ENCODE measurements at regions not wholly inside any gene's neighbourhood (a gene's known extent, or its start where the extent isn't known, plus 50 kb on each side); places are given as distances from the start of the nearest gene placed in this dataset.

GRCh38 chr3:73319179-73319769, 257.8 kb downstream of the EBLN2 start:
- intact Hi-C loops (cut with DNase I): no loop called here
- H3K27ac ChIP-seq: peak overlapping the region in 1 of 4 donors; percentile 12
- TF ChIP-seq CTCF (IDR thresholded peaks at IDR 0.05) (no peak), POLR2AphosphoS5 (IDR thresholded peaks at IDR 0.05) (peak in 1 of 4 donors; percentile 57), POLR2A (IDR thresholded peaks at IDR 0.05) (no peak), EP300 (IDR thresholded peaks at IDR 0.05) (peak in 1 of 4 donors; percentile 17)

GRCh38 chr3:73321286-73321999, 260.0 kb downstream of the EBLN2 start:
- H3K36me3 ChIP-seq: no peaks in the 10 kb centered on the region
- no peaks in the 10 kb centered on the region for H3K9me3 ChIP-seq
- no peak overlapping the region for H3K4me3 ChIP-seq
- H3K4me1 ChIP-seq: peaks cover 0 to 20% (median 14%) of the 10 kb centered on the region in 4 donors
- TF ChIP-seq EP300 (IDR thresholded peaks at IDR 0.05): no peak
- no peak for TF ChIP-seq CTCF (IDR thresholded peaks at IDR 0.05)
- TF ChIP-seq POLR2A (IDR thresholded peaks at IDR 0.05): no peak
- TF ChIP-seq POLR2AphosphoS5 (IDR thresholded peaks at IDR 0.05): no peak
- DNase-seq: no peak
- H3K27ac ChIP-seq: no peak overlapping the region
- H3K27me3 ChIP-seq: no peaks in the 10 kb centered on the region
- WGBS, 2 donors: 69 to 78% methylated on average over 8 of the region's 8 CpGs
- intact Hi-C loops (cut with DNase I): loop anchor here (5.0 to 10.0 kb wide), 2 partner anchors 41 to 83 kb away; no protein-coding TSS in a partner anchor

More at GRCh38 chr3:73319179-73319769, 257.8 kb downstream of the EBLN2 start:
- 23 to 45% methylated on average over 5 of the region's 5 CpGs for WGBS, 2 donors
- Histone ChIP-seq H3K27me3 (no peaks in the 10 kb centered on the region), H3K4me1 (peaks cover 0 to 7% (median 3%) of the 10 kb centered on the region in 4 donors), H3K9me3 (no peaks in the 10 kb centered on the region), H3K36me3 (no peaks in the 10 kb centered on the region), H3K4me3 (no peak overlapping the region)
- DNase-seq: peak; percentile 65

GRCh38 chr3:73324203-73325155, 263.0 kb downstream of the EBLN2 start:
- Histone ChIP-seq H3K4me3 (no peak overlapping the region), H3K9me3 (no peaks in the 10 kb centered on the region), H3K27me3 (no peaks in the 10 kb centered on the region), H3K36me3 (no peaks in the 10 kb centered on the region), H3K27ac (peak overlapping the region in 3 of 4 donors; percentile 20 to 61 (median 52)), H3K4me1 (peaks cover 0 to 19% (median 14%) of the 10 kb centered on the region in 4 donors)
- DNase-seq: no peak
- intact Hi-C loops (cut with DNase I): loop anchor here (5.0 to 10.0 kb wide), 2 partner anchors 38 to 80 kb away; no protein-coding TSS in a partner anchor
- WGBS, 2 donors: 47 to 64% methylated on average over 5 of the region's 5 CpGs
- TF ChIP-seq CTCF (IDR thresholded peaks at IDR 0.05) (no peak), POLR2AphosphoS5 (IDR thresholded peaks at IDR 0.05) (peak in 3 of 4 donors; percentile 55 to 59 (median 56)), EP300 (IDR thresholded peaks at IDR 0.05) (no peak), POLR2A (IDR thresholded peaks at IDR 0.05) (no peak)

GRCh38 chr3:73326396-73326795, 264.9 kb downstream of the EBLN2 start:
- TF ChIP-seq CTCF (IDR thresholded peaks at IDR 0.05) (no peak), POLR2AphosphoS5 (IDR thresholded peaks at IDR 0.05) (no peak), POLR2A (IDR thresholded peaks at IDR 0.05) (no peak), EP300 (IDR thresholded peaks at IDR 0.05) (no peak)
- Histone ChIP-seq H3K36me3 (no peaks in the 10 kb centered on the region), H3K27ac (no peak overlapping the region), H3K9me3 (no peaks in the 10 kb centered on the region), H3K4me1 (peaks cover 0 to 21% (median 14%) of the 10 kb centered on the region in 4 donors), H3K27me3 (no peaks in the 10 kb centered on the region), H3K4me3 (no peak overlapping the region)
- WGBS, 2 donors: 61 to 75% methylated on average over 3 of the region's 3 CpGs
- intact Hi-C loops (cut with DNase I): loop anchor here (10.0 kb wide), 1 partner anchor 78 kb away; no protein-coding TSS in a partner anchor
- DNase-seq: no peak
